ENCODE measurements at regions not wholly inside any gene's neighbourhood (a gene's known extent, or its start where the extent isn't known, plus 50 kb on each side); places are given as distances from the start of the nearest gene placed in this dataset.

GRCh38 chr5:99675974-99676373 lies 747.2 kb upstream of the CHD1 start:
- Mint-ChIP-seq H3K4me3 (no peak overlapping the region), H3K9me3 (no peaks in the 10 kb centered on the region), H3K4me1 (ENCODE audit: unreplicated experiment) (no peaks in the 10 kb centered on the region), H3K27ac (no peak overlapping the region), H3K27me3 (no peaks in the 10 kb centered on the region), H3K36me3 (no peaks in the 10 kb centered on the region)
- DNase-seq (ENCODE audit: extremely low spot score, unreplicated experiment), result no peak
- TF ChIP-seq, protein P1, sequence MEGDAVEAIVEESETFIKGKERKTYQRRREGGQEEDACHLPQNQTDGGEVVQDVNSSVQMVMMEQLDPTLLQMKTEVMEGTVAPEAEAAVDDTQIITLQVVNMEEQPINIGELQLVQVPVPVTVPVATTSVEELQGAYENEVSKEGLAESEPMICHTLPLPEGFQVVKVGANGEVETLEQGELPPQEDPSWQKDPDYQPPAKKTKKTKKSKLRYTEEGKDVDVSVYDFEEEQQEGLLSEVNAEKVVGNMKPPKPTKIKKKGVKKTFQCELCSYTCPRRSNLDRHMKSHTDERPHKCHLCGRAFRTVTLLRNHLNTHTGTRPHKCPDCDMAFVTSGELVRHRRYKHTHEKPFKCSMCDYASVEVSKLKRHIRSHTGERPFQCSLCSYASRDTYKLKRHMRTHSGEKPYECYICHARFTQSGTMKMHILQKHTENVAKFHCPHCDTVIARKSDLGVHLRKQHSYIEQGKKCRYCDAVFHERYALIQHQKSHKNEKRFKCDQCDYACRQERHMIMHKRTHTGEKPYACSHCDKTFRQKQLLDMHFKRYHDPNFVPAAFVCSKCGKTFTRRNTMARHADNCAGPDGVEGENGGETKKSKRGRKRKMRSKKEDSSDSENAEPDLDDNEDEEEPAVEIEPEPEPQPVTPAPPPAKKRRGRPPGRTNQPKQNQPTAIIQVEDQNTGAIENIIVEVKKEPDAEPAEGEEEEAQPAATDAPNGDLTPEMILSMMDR (conservative IDR thresholded peaks at IDR 0.05), result no peak

GRCh38 chr5:99674101-99674500 lies 745.3 kb upstream of the CHD1 start:
- TF ChIP-seq, protein P1 (conservative IDR thresholded peaks at IDR 0.05), result no peak
- DNase-seq (ENCODE audit: extremely low spot score, unreplicated experiment), result no peak
- no peaks in the 10 kb centered on the region for H3K27me3 Mint-ChIP-seq
- H3K27ac Mint-ChIP-seq, result no peak overlapping the region
- no peaks in the 10 kb centered on the region for H3K4me1 Mint-ChIP-seq (ENCODE audit: unreplicated experiment)
- no peaks in the 10 kb centered on the region for H3K9me3 Mint-ChIP-seq
- H3K4me3 Mint-ChIP-seq, result no peak overlapping the region
- H3K36me3 Mint-ChIP-seq, result no peaks in the 10 kb centered on the region

- no peak for DNase-seq (ENCODE audit: extremely low spot score, unreplicated experiment)
- no peaks in the 10 kb centered on the region for H3K9me3 Mint-ChIP-seq
- no peak overlapping the region for H3K27ac Mint-ChIP-seq
- H3K4me1 Mint-ChIP-seq (ENCODE audit: unreplicated experiment), result no peaks in the 10 kb centered on the region
- no peaks in the 10 kb centered on the region for H3K36me3 Mint-ChIP-seq
- no peak overlapping the region for H3K4me3 Mint-ChIP-seq
- no peaks in the 10 kb centered on the region for H3K27me3 Mint-ChIP-seq
- TF ChIP-seq, protein P1 (conservative IDR thresholded peaks at IDR 0.05), result no peak
These were observed 736.2 kb upstream of the CHD1 start for GRCh38 chr5:99664972-99665371.

DNA sequence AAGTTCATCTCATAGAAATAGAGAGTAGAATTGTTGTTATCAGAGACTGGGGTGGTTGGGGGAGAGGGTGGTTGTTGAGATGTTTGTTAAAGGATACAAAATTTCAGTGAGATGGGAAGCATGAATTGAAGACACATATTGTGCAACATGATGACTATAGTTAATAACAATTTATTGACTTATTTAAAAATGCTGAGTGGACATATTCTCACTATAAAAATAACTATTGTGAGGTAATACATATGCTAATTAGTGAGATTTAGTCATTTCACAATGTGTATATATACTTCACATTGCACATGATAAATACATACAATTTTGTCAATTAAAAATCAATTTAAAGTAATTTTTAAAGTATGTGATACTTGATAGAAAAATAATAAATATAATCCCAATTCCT lies 722.5 kb upstream of the CHD1 start:
- no peaks in the 10 kb centered on the region for H3K4me1 Mint-ChIP-seq (ENCODE audit: unreplicated experiment)
- H3K4me3 Mint-ChIP-seq, result no peak overlapping the region

DNA sequence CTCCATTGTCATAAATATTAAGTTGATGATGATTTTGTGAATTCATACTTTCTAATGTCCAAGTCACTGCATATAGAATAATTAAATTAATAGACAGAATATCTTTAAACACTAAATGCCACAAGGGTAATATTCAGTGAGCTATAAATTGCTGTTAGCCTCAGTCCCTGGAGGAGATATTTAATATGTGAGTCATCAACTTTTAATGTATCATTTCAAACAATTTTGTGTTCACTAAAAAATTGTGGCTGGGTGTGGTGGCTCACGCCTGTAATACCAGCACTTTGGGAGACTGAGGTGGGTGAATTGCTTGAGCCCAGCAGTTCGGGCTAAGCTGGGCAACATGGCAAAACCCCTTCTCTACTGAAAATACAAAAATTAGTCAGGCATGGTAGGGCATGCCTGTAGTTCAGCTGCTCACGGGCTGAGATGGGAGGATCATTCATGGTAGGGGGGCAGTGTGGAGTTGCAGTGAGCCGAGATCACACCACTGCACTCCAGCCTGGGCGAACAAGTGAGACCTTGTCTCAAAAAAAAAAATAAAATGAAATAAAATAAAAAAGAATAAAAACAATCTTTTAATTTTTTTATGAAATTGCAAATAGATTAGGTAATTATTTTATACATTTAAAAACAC lies 717.3 kb upstream of the CHD1 start:
- H3K36me3 Mint-ChIP-seq, result no peaks in the 10 kb centered on the region

More for the DNA sequence above, 722.5 kb upstream of the CHD1 start:
- no peaks in the 10 kb centered on the region for H3K27me3 Mint-ChIP-seq
- DNase-seq (ENCODE audit: extremely low spot score, unreplicated experiment), result no peak
- no peaks in the 10 kb centered on the region for H3K9me3 Mint-ChIP-seq
- H3K27ac Mint-ChIP-seq, result no peak overlapping the region
- TF ChIP-seq, protein P1 (conservative IDR thresholded peaks at IDR 0.05), result no peak
- no peaks in the 10 kb centered on the region for H3K36me3 Mint-ChIP-seq

More for the DNA sequence above, 717.3 kb upstream of the CHD1 start:
- no peak for DNase-seq (ENCODE audit: extremely low spot score, unreplicated experiment)
- no peaks in the 10 kb centered on the region for H3K4me1 Mint-ChIP-seq (ENCODE audit: unreplicated experiment)
- H3K27ac Mint-ChIP-seq, result no peak overlapping the region
- TF ChIP-seq, protein P1 (conservative IDR thresholded peaks at IDR 0.05), result no peak
- H3K4me3 Mint-ChIP-seq, result no peak overlapping the region
- no peaks in the 10 kb centered on the region for H3K9me3 Mint-ChIP-seq
- H3K27me3 Mint-ChIP-seq, result no peaks in the 10 kb centered on the region
